ENCODE measurements at regions not wholly inside any gene's neighbourhood (a gene's known extent, or its start where the extent isn't known, plus 50 kb on each side); places are given as distances from the start of the nearest gene placed in this dataset.

- H4K91ac ChIP-seq (ENCODE audit: insufficient read depth, low read depth, low read length): no peak overlapping the region
- no peaks in the 10 kb centered on the region for H3K9me1 ChIP-seq (ENCODE audit: insufficient read depth, low read length)
- no peak overlapping the region for H3K4me2 ChIP-seq (ENCODE audit: low read depth, low read length)
- no peak overlapping the region for H2AK9ac ChIP-seq (replicated peaks; ENCODE audit: low read depth, low read length, poor library complexity)
- no peak overlapping the region for H2BK20ac ChIP-seq (ENCODE audit: low read depth, low read length)
- H2BK120ac ChIP-seq (ENCODE audit: low read depth, low read length): no peak overlapping the region
- H3K9ac ChIP-seq (ENCODE audit: low read depth, low read length): no peak overlapping the region
- no peaks in the 10 kb centered on the region for H3K79me1 ChIP-seq (ENCODE audit: low read depth in 1 of 2, low read length in 2 of 2)
- H3K18ac ChIP-seq (ENCODE audit: low read depth, low read length): no peak overlapping the region
- no peak overlapping the region for H2BK15ac ChIP-seq (ENCODE audit: low read depth, low read length)
- H3K23ac ChIP-seq (ENCODE audit: low read depth, low read length): no peak overlapping the region
- ATAC-seq (ENCODE audit: low read depth): no peak
- DNase-seq: no peak
- H3K56ac ChIP-seq (ENCODE audit: extremely low read depth, insufficient read depth, low read length): no peak overlapping the region
- no peaks in the 10 kb centered on the region for H3K9me3 ChIP-seq (ENCODE audit: control insufficient read depth, insufficient read depth, low read length)
- no peak overlapping the region for H4K5ac ChIP-seq (ENCODE audit: low read depth, low read length)
- H3K14ac ChIP-seq (replicated peaks; ENCODE audit: low read depth, low read length): no peak overlapping the region
- WGBS, 2 experiments (ENCODE audit: extremely low coverage in 2 of 2, insufficient read length in 1 of 2): no CpG with 5 or more reads among the region's 1 CpG
- H3K36me3 ChIP-seq (ENCODE audit: control insufficient read depth, insufficient read depth, low read length): no peaks in the 10 kb centered on the region
- H3K4ac ChIP-seq (ENCODE audit: low read depth, low read length): no peak overlapping the region
- BruUV-seq (replicated peaks): no TSS peak
- no peaks in the 10 kb centered on the region for H4K20me1 ChIP-seq (ENCODE audit: insufficient read depth, low read length)
- H3K27ac ChIP-seq (ENCODE audit: insufficient read depth, low read length): no peak overlapping the region
- no peak overlapping the region for H2AK5ac ChIP-seq (ENCODE audit: low read depth, low read length)
- CTCF ChIA-PET: no interaction called here
- no peaks in the 10 kb centered on the region; the same call in 1 of the 2 replicates for H3K4me1 ChIP-seq (ENCODE audit: control insufficient read depth, insufficient read depth, low read length)
- in situ Hi-C loops (cut with MboI; ENCODE audit: low sequenced_read_pairs) (no loop called here), intact Hi-C loops (cut with micrococcal nuclease) (loop anchor here (10.0 kb wide), 1 partner anchor 268 kb away; no protein-coding TSS in a partner anchor), dilution Hi-C loops (cut with HindIII; ENCODE audit: low sequenced_read_pairs, unreplicated experiment) (no loop called here)
- no peak overlapping the region for H2BK5ac ChIP-seq (ENCODE audit: low read depth, low read length, poor library complexity, severe bottlenecking)
- no peaks in the 10 kb centered on the region; the same call in 1 of the 2 replicates for H3K27me3 ChIP-seq (ENCODE audit: control insufficient read depth, insufficient read depth, low read length)
- H3K4me3 ChIP-seq (ENCODE audit: insufficient read depth, low read depth, low read length): no peak overlapping the region
- POLR2A ChIA-PET (ENCODE audit: unreplicated experiment): no interaction called here
- no peak overlapping the region for H4K8ac ChIP-seq (ENCODE audit: low read depth in 2 of 2, low read length in 2 of 2)
- TF ChIP-seq CHD1 (IDR thresholded peaks at IDR 0.05; ENCODE audit: low read depth, low read length) (no peak), MXI1 (IDR thresholded peaks at IDR 0.05; ENCODE audit: borderline replicate concordance, low read depth, low read length) (no peak), SMC3 (IDR thresholded peaks at IDR 0.05; ENCODE audit: low read depth, low read length) (no peak), BHLHE40 (IDR thresholded peaks at IDR 0.05; ENCODE audit: low read depth, low read length) (no peak), RAD21 (IDR thresholded peaks at IDR 0.05; ENCODE audit: low read length) (no peak), MAFK (IDR thresholded peaks at IDR 0.05; ENCODE audit: low read depth, low read length) (no peak), USF2 (IDR thresholded peaks at IDR 0.05; ENCODE audit: low read depth, low read length) (no peak)
- no peak overlapping the region for H2AFZ ChIP-seq (replicated peaks; ENCODE audit: low read length, poor library complexity)
Measured at GRCh38 chr7:34337163-34337562, 320.9 kb upstream of the NPSR1 start.

All from IMR-90 (cell line).